Calu3 (cell line): ENCODE measurements at regions not wholly inside any gene's neighbourhood (a gene's known extent, or its start where the extent isn't known, plus 50 kb on each side); places are given as distances from the start of the nearest gene placed in this dataset.
"Not testable (repeated sequence)": the region's sequence is repeated elsewhere in the genome, so short reads cannot be mapped to it uniquely, and the experiment has no call there.

ENCODE experiments used
- BruUV-seq: library from RNA; stranded (reverse); fragments of 400-500 nt; replicated peaks from 2 replicates; lab custom pipeline; 2021; lab: Mats Ljungman, UMichigan
- CTCF ChIA-PET: fragments of 300-600 bp; sonication (Branson Sonifier 250); formaldehyde crosslinking; loops from one replicate; lab custom pipeline; 2022; ENCODE audit warnings: antibody characterized with exemption; lab: Charles Lee
- DNase-seq: peaks from one replicate; pipeline ENCODE4 v3.0.0; 2022
- H3K27ac Mint-ChIP-seq: one replicate; pipeline ENCODE4 v1.8.0; 2022; ENCODE audit warnings: mixed read lengths; ENCODE audit not compliant: unreplicated experiment
- H3K27me3 Mint-ChIP-seq: one replicate; pipeline ENCODE4 v1.8.0; 2022; ENCODE audit warnings: mixed read lengths; ENCODE audit not compliant: unreplicated experiment
- H3K36me3 Mint-ChIP-seq: one replicate; pipeline ENCODE4 v1.8.0; 2022; ENCODE audit warnings: mild to moderate bottlenecking, moderate library complexity, mixed read lengths; ENCODE audit not compliant: insufficient read depth, unreplicated experiment
- H3K4me1 Mint-ChIP-seq: one replicate; pipeline ENCODE4 v1.8.0; 2022; ENCODE audit warnings: mild to moderate bottlenecking, low read depth, mixed read lengths; ENCODE audit not compliant: unreplicated experiment
- H3K4me3 Mint-ChIP-seq: one replicate; pipeline ENCODE4 v1.8.0; 2022; ENCODE audit warnings: mild to moderate bottlenecking, low read depth, moderate library complexity, mixed read lengths; ENCODE audit not compliant: unreplicated experiment
- H3K9me3 Mint-ChIP-seq: one replicate; pipeline ENCODE4 v1.8.0; 2022; ENCODE audit warnings: low read depth, mixed read lengths; ENCODE audit not compliant: unreplicated experiment
- CTCF ChIP-seq: fragments of 200-600 bp; IDR thresholded peaks from one replicate; pipeline ENCODE4 v1.8.0; 2022; ENCODE audit warnings: antibody characterized with exemption; ENCODE audit not compliant: unreplicated experiment
- intact Hi-C: fragments of 100-400 bp; cut with micrococcal nuclease; formaldehyde crosslinking; loops from one replicate; pipeline ENCODE4 v1.10.0; 2022; ENCODE audit not compliant: unreplicated experiment

GRCh38 chr10:9056521-9056920, 1002.0 kb downstream of the GATA3 start:
- no peak overlapping the region for H3K27ac Mint-ChIP-seq
- H3K4me3 Mint-ChIP-seq = no peak overlapping the region
- BruUV-seq = no TSS peak
- no peaks in the 10 kb centered on the region for H3K36me3 Mint-ChIP-seq
- no peak for TF ChIP-seq CTCF
- no peaks in the 10 kb centered on the region for H3K4me1 Mint-ChIP-seq
- no peaks in the 10 kb centered on the region for H3K27me3 Mint-ChIP-seq
- CTCF ChIA-PET = no interaction called here
- H3K9me3 Mint-ChIP-seq = peaks cover 3% of the 10 kb centered on the region
- intact Hi-C loops = no loop called here
- no peak for DNase-seq

GRCh38 chr10:9057293-9057692, 1002.8 kb downstream of the GATA3 start:
- intact Hi-C loops, H3K4me1 Mint-ChIP-seq: not testable (repeated sequence)

GRCh38 chr10:9060314-9060713, 1005.8 kb downstream of the GATA3 start:
- H3K27ac Mint-ChIP-seq = no peak overlapping the region
- CTCF ChIA-PET = interaction anchor here (0.5 kb wide), 1 partner anchor 252 kb away, joined by 3 read pairs; no protein-coding TSS in a partner anchor
- no peak for DNase-seq
- intact Hi-C loops = no loop called here
- peaks cover 3% of the 10 kb centered on the region for H3K9me3 Mint-ChIP-seq
- H3K27me3 Mint-ChIP-seq = no peaks in the 10 kb centered on the region
- no peaks in the 10 kb centered on the region for H3K36me3 Mint-ChIP-seq
- no peak overlapping the region for H3K4me3 Mint-ChIP-seq
- BruUV-seq = no TSS peak
- no peaks in the 10 kb centered on the region for H3K4me1 Mint-ChIP-seq
- TF ChIP-seq CTCF = no peak

More at GRCh38 chr10:9057293-9057692, 1002.8 kb downstream of the GATA3 start:
- H3K27me3 Mint-ChIP-seq, H3K27ac Mint-ChIP-seq, DNase-seq, BruUV-seq, H3K36me3 Mint-ChIP-seq, H3K4me3 Mint-ChIP-seq, H3K9me3 Mint-ChIP-seq: not testable (repeated sequence)
- CTCF ChIA-PET = interaction anchor here (0.9 kb wide), 1 partner anchor 162 kb away, joined by 6 read pairs; no protein-coding TSS in a partner anchor

GRCh38 chr10:9061871-9062270, 1007.4 kb downstream of the GATA3 start:
- no peak overlapping the region for H3K4me3 Mint-ChIP-seq
- CTCF ChIA-PET = no interaction called here
- H3K9me3 Mint-ChIP-seq = no peaks in the 10 kb centered on the region
- BruUV-seq = no TSS peak
- intact Hi-C loops = no loop called here
- H3K4me1 Mint-ChIP-seq = no peaks in the 10 kb centered on the region
- H3K27me3 Mint-ChIP-seq = no peaks in the 10 kb centered on the region
- no peaks in the 10 kb centered on the region for H3K36me3 Mint-ChIP-seq
- H3K27ac Mint-ChIP-seq = no peak overlapping the region
- no peak for DNase-seq
- TF ChIP-seq CTCF = no peak

GRCh38 chr10:9066152-9066551, 1011.7 kb downstream of the GATA3 start:
- Mint-ChIP-seq H3K9me3 (no peaks in the 10 kb centered on the region), H3K27me3 (no peaks in the 10 kb centered on the region), H3K4me1 (no peaks in the 10 kb centered on the region), H3K4me3 (no peak overlapping the region), H3K36me3 (no peaks in the 10 kb centered on the region), H3K27ac (no peak overlapping the region)
- intact Hi-C loops = no loop called here
- TF ChIP-seq CTCF = no peak
- no TSS peak for BruUV-seq
- CTCF ChIA-PET = no interaction called here
- no peak for DNase-seq
